ENCODE measurements at regions not wholly inside any gene's neighbourhood (a gene's known extent, or its start where the extent isn't known, plus 50 kb on each side); places are given as distances from the start of the nearest gene placed in this dataset.

DNA sequence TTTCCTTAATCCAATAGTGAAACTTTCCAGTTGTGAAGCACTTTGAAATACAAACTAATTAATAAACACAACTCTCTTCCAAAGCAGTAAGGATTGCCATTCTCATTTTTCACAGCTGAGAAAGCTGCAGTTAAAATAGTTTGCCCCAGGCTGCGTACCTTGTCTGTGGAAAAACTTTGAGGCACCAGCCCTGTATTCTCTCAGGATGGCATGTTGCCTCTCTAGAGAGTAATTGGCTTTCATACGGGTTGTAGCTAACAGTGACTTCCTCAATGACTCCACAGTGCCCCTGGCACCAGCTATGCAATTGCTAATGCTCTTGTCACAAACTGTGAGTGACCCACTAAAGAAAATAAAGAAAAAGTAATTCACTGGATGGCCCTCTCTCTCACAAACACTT lies 345.7 kb downstream of the MTX2 start:
- Mint-ChIP-seq H3K27ac (no peak overlapping the region), H3K27me3 (peaks cover 9% of the 10 kb centered on the region), H3K9me3 (no peaks in the 10 kb centered on the region)

DNA sequence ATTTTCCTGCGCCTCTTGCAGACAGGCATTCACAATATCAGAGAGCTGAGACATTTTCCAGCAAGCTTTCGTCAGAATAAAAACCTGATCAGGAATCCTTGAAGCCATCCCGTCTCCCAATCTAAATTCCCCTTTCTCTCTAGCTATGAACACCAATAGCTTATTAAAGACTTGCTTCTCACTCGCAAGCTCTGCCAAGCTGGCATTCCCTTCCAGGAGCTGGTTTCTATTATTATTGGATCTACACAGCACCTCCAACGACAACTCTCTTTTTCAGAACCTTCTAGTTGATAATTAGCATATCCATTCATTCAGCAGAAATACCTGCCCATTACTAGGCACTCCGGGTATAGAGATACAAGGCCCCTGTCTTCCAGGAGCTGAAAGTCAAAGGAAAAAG lies 350.3 kb downstream of the MTX2 start:
- Mint-ChIP-seq H3K27ac (no peak overlapping the region), H3K27me3 (peaks cover 6% of the 10 kb centered on the region)

More for the DNA sequence above, 345.7 kb downstream of the MTX2 start:
- H3K4me1 Mint-ChIP-seq = no peaks in the 10 kb centered on the region
- H3K4me3 Mint-ChIP-seq = no peak overlapping the region
- H3K36me3 Mint-ChIP-seq = no peaks in the 10 kb centered on the region

DNA sequence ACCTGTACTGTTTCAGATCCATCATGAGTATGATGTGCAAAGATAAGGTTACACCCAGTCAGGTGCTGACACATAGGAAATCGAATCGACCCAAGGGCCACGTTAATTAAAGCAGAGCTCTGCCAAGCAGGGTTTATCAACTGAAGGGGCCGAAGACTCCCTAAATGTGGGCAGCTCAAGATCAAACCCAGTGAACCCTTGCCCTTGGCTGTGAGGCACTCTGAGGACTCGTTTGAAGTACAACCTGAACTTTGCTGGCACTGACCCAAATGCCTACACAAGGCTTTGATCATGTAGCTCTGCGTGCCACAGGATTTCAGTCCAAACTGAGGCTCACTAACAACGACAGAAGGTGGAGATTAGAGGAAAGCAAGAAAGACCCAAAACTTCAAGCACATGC lies 352.1 kb downstream of the MTX2 start:
- Mint-ChIP-seq H3K4me3 (no peak overlapping the region), H3K27ac (no peak overlapping the region), H3K36me3 (no peaks in the 10 kb centered on the region), H3K9me3 (no peaks in the 10 kb centered on the region), H3K4me1 (no peaks in the 10 kb centered on the region), H3K27me3 (peaks cover 10% of the 10 kb centered on the region)

More for the DNA sequence above, 350.3 kb downstream of the MTX2 start:
- H3K9me3 Mint-ChIP-seq = no peaks in the 10 kb centered on the region
- no peaks in the 10 kb centered on the region for H3K4me1 Mint-ChIP-seq
- no peaks in the 10 kb centered on the region for H3K36me3 Mint-ChIP-seq
- no peak overlapping the region for H3K4me3 Mint-ChIP-seq

DNA sequence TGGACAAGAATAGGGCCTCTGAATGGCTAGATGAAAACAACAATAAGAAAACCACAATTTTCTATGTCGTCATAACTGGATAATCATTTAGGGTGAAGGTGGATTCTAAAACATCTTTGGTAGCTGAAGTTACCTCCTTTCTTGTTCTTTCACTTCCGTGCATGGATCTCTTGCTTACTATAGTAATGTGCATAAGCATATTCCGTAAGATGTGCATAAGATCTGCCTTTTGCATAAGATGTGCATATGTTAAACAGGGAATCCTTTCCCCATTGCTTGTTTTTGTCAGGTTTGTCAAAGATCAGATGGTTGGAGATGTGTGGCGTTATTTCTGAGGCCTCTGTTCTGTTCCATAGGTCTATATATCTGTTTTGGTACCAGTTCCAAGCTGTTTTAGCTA lies 353.6 kb downstream of the MTX2 start:
- Mint-ChIP-seq H3K4me1 (no peaks in the 10 kb centered on the region), H3K27ac (no peak overlapping the region), H3K27me3 (peaks cover 10% of the 10 kb centered on the region), H3K9me3 (peaks cover 0 to 2% (median 0%) of the 10 kb centered on the region in 3 donors), H3K36me3 (no peaks in the 10 kb centered on the region), H3K4me3 (no peak overlapping the region)

DNA sequence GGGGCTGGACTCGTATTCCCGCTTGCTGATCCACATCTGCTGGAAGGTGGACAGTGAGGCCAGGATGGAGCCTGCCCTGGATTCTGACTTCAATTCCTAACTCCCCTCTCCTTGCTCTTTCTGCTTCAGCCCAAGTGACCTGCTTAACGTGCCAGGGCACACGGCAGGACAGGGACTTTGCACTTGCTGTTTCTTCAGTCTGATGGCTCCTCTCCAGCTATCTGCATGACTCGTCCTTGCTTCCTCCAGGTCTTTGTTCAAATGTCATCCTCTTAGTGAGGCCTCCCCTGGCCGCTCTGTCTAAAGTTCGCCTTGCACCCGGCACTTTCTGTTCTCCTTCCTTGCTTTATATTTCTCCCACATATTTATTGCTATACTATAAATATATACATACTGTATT lies 357.6 kb downstream of the MTX2 start:
- Mint-ChIP-seq H3K4me1 (no peaks in the 10 kb centered on the region), H3K9me3 (peaks cover 0 to 2% (median 0%) of the 10 kb centered on the region in 3 donors), H3K36me3 (no peaks in the 10 kb centered on the region), H3K4me3 (no peak overlapping the region), H3K27ac (no peak overlapping the region), H3K27me3 (peaks cover 12% of the 10 kb centered on the region)

DNA sequence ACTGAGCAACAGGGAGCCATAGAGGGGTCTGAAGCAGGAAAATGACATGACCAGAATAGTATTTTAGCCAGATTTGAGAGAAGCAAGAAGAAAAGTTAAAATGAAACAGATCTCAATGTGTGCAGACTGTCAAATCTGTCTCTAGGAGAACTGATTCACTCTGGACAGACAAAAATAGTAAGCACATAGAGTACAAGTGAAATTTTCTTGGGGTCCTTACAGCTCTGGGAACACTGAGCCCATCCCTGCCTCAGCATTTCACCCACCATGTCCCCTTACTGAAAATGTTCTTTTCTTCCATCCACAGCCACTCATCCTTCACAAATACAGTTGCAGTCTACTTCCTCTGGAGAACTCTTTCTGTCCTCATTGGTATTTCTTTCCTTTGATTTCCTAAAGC lies 359.2 kb downstream of the MTX2 start:
- Mint-ChIP-seq H3K27ac (no peak overlapping the region), H3K4me1 (no peaks in the 10 kb centered on the region), H3K27me3 (peaks cover 14% of the 10 kb centered on the region), H3K4me3 (no peak overlapping the region), H3K9me3 (peaks cover 0 to 2% (median 0%) of the 10 kb centered on the region in 3 donors), H3K36me3 (no peaks in the 10 kb centered on the region)

DNA sequence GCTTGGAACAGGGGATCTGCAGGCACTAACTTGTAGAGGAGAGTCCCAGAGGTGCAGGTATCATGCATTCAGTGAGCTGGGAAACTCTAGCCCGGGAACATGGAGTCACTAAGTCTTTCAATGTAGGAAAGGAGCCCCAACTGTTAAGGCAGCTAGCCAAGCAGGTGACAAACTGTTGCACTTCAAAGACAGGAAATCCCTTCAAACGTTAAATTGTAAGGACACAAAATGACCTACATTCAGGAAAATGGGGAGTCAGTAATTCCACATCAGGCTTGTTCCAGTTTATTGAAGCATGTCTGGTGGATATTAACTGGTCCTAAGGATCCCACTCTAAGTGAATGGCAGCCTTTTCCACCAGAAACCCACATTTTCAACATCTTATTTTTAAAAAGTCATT lies 364.5 kb downstream of the MTX2 start:
- peaks cover 0 to 2% (median 0%) of the 10 kb centered on the region in 3 donors for H3K9me3 Mint-ChIP-seq
- peaks cover 10% of the 10 kb centered on the region for H3K27me3 Mint-ChIP-seq
- peaks cover 4% of the 10 kb centered on the region in 3 donors for H3K4me1 Mint-ChIP-seq
- no peak overlapping the region for H3K27ac Mint-ChIP-seq
- H3K4me3 Mint-ChIP-seq = no peak overlapping the region
- H3K36me3 Mint-ChIP-seq = no peaks in the 10 kb centered on the region

DNA sequence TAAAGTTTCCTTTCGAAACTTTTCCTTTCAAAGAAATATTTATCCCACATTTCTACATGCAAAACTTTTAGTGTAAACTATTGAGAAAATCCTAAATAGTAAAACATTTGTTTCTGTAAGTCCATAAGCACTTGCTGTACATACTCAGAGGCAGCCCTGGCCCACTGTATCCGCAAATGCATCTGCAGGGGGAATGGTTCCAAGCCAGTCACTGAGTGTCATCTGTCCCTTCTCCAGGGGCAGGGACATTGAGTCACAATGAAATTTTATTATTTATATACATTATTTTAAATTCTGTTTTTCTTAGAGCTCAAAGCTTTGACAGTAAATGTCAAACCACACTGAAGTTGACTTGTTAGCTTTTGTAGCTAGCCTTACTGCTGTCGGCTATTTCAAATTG lies 367.2 kb downstream of the MTX2 start:
- Mint-ChIP-seq H3K27ac (no peak overlapping the region), H3K9me3 (peaks cover 0 to 2% (median 0%) of the 10 kb centered on the region in 3 donors), H3K36me3 (no peaks in the 10 kb centered on the region), H3K4me3 (no peak overlapping the region), H3K4me1 (peaks cover 4% of the 10 kb centered on the region in 3 donors), H3K27me3 (peaks cover 19% of the 10 kb centered on the region)

DNA sequence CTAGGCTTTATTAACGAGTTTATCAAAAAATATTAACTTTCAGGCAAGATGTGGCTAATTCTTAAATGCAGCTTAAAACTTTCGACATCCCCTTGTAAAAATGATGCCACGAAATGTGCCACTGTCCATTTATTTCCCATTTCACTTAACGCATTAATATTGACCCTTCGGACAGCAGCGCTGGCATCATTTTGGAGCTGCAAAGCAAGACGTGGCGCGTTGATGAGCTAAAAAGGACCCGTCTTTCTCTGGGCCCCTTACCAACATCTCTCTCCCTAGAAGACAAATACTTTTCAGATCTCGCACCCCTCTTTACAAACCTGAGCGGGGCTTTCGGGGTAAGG lies 367.9 kb downstream of the MTX2 start:
- H3K36me3 Mint-ChIP-seq = no peaks in the 10 kb centered on the region
- H3K4me1 Mint-ChIP-seq = peaks cover 4% of the 10 kb centered on the region in 3 donors
- peaks cover 22% of the 10 kb centered on the region for H3K27me3 Mint-ChIP-seq
- H3K27ac Mint-ChIP-seq = no peak overlapping the region
- H3K9me3 Mint-ChIP-seq = peaks cover 0 to 2% (median 0%) of the 10 kb centered on the region in 3 donors
- H3K4me3 Mint-ChIP-seq = peak overlapping the region; percentile 69 to 81 (median 70)

DNA sequence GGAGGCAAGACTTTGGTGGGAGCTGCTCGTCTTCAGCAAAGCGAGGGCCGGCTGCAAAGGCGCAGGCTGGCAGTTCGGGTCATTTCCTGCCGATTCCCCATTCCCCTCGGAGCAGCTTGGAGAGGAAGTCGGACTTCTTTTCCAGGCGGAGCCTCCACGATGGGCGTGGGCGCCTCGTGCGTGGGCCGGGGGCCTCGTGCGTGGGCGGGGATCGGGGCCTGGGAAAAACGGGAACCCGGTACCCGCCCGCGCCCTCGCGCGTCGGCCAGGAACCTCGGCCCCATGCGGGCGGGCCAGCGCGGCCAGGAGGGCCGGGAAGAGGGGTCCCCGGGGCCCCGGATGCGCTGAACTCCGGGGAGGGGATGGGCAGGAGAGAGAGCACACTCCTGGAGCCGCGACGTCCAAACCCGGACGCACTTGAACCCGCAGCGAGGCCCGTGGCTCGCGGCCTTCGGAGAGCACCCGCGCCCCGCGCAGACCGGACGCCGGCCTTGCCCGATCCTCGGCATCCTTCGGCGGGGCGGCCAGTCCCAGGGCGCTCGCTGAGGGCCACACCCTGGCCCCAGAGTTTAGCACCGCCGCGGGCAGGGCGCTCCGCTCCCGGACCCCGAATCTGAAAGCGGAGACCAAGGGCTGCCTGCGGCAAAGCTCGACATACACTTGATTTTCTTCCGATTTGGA lies 368.4 kb downstream of the MTX2 start:
- Mint-ChIP-seq H3K4me3 (peak overlapping the region; percentile 69 to 86 (median 76)), H3K36me3 (no peaks in the 10 kb centered on the region), H3K9me3 (peaks cover 0 to 2% (median 0%) of the 10 kb centered on the region in 3 donors), H3K27ac (no peak overlapping the region), H3K27me3 (peaks cover 21% of the 10 kb centered on the region), H3K4me1 (peaks cover 4 to 5% (median 4%) of the 10 kb centered on the region in 3 donors)

DNA sequence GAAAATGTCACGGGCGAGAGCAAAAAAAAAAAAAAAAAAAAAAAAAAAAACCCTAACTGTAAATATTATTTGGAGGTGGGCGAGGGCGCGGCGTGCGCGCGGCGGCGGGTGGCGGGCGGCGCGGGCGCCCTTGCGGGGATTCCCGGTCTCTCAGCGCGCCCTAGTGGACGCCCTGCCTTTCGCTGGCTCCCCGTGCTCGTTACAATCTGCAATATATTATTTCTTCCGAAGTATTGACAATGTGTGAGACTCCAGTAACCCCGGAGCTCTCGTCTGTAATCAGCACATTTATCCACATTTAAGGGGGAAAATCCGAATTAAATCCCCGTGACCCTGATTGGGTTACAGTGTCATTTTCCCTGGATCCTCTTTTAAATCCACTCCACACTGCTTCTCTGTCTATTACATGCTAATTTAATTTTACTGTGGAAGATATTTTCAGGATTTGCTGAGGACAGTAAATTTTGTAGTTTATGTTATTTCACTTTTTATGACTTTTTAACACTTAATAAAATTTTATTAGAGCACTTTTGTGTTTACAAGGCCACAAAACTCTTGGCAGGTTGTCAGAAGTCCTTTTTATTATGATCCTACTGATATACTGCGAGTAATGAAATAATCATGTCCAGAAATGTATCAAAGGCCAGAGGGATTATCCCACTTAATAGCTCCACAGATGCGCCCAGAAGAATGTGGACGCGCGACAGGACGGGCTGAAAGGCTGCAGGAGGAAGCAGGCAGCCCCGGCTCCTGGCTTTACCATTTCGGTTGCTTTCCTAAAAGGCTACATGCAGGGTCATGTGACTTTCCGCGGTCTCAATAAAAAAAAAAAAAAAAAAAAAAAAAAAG lies 369.1 kb downstream of the MTX2 start:
- no peaks in the 10 kb centered on the region for H3K36me3 Mint-ChIP-seq
- H3K9me3 Mint-ChIP-seq = peaks cover 0 to 2% (median 0%) of the 10 kb centered on the region in 3 donors
- peaks cover 24% of the 10 kb centered on the region for H3K27me3 Mint-ChIP-seq
- no peak overlapping the region for H3K27ac Mint-ChIP-seq
- H3K4me1 Mint-ChIP-seq = peaks cover 4 to 5% (median 4%) of the 10 kb centered on the region in 3 donors
- H3K4me3 Mint-ChIP-seq = peak overlapping the region; percentile 72 to 86 (median 82)

DNA sequence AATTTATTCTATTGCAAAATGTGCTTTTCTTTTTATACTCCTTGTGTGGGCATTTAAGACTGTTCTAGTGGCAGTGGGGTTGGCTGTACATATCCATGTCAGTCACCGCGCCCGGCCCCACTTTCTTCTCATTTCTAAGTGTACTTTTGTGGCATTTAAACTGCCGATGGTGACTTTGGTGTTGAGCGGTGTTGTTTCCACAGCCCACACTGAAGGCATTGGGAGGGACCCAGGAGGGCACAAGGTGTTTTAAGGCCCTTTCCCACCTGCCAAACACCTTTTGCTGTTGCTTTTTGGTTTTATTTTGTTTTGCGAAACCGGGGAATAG lies 369.7 kb downstream of the MTX2 start:
- peaks cover 0 to 2% (median 0%) of the 10 kb centered on the region in 3 donors for H3K9me3 Mint-ChIP-seq
- peaks cover 24% of the 10 kb centered on the region for H3K27me3 Mint-ChIP-seq

DNA sequence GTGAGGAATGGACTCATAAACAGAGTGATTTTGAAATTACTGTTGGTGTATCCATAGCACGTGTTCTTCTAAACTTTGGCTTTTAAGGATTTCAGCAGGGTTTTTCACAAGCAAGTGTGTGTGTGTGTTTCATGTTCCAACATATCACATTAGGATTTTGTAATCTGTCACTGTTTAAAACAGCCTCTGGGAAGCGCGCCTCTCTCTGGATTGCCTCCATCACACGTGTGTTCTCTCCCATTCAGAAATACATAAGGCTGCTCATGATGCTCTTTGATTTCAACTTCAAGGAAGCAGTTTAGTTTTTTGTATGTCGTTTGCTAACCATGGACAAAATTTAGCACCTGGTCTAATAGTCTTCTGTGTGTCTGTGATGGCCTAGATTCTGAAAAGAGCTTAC lies 370.4 kb downstream of the MTX2 start:
- Mint-ChIP-seq H3K4me3 (peak overlapping the region in 2 of 4 donors; percentile 38 to 52), H3K36me3 (no peaks in the 10 kb centered on the region), H3K27me3 (peaks cover 26% of the 10 kb centered on the region), H3K27ac (no peak overlapping the region), H3K9me3 (peaks cover 0 to 2% (median 0%) of the 10 kb centered on the region in 3 donors), H3K4me1 (peaks cover 4 to 5% (median 4%) of the 10 kb centered on the region in 3 donors)

More for the DNA sequence above, 369.7 kb downstream of the MTX2 start:
- Mint-ChIP-seq H3K4me1 (peaks cover 4 to 5% (median 4%) of the 10 kb centered on the region in 3 donors), H3K4me3 (peak overlapping the region in 1 of 4 donors; percentile 38), H3K27ac (no peak overlapping the region), H3K36me3 (no peaks in the 10 kb centered on the region)

DNA sequence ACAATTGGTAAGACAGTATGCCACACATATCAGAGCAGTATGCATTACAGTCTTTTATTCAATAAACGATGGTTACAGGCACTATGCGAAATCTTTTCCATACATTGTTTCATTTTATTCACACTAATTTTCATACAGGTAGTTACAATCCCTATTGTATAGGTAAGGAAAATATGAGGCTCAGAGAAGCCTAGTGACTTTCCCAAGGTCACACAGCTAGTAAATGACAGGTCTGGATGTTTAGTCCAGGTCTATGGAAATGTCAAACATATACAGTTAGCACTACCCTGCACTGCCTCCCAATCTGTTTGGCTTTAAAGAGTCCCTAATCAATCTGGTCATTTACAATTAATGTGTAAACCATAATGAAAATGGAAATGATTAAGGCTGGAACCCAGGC lies 372.2 kb downstream of the MTX2 start:
- Mint-ChIP-seq H3K4me1 (peaks cover 4 to 5% (median 4%) of the 10 kb centered on the region in 3 donors), H3K27me3 (peaks cover 26% of the 10 kb centered on the region), H3K9me3 (peaks cover 0 to 2% (median 0%) of the 10 kb centered on the region in 3 donors), H3K4me3 (peak overlapping the region in 1 of 4 donors; percentile 7), H3K36me3 (no peaks in the 10 kb centered on the region), H3K27ac (no peak overlapping the region)

DNA sequence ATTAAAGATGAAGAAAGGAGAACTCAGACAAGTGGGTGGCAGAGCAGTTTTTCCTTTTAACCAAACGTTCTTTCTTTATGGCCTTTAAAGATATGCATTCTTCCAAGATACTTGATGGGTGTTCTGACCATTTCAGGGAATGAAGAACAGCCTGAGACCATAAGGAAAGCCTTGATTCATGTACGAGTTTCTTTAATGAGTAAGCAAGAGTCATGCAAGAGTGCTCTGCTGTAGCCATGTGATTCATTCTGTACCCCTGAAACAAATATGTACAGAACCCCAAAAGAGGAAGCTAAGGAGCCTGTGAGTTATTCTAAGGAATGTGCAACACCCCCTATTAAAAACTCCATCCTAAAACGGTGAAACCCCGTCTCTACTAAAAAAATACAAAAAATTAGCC lies 372.8 kb downstream of the MTX2 start:
- H3K36me3 Mint-ChIP-seq = no peaks in the 10 kb centered on the region
- H3K9me3 Mint-ChIP-seq = peaks cover 0 to 2% (median 0%) of the 10 kb centered on the region in 3 donors
- no peak overlapping the region for H3K27ac Mint-ChIP-seq
- peak overlapping the region in 1 of 4 donors; percentile 7 for H3K4me3 Mint-ChIP-seq
- H3K27me3 Mint-ChIP-seq = peaks cover 23% of the 10 kb centered on the region
- H3K4me1 Mint-ChIP-seq = peaks cover 4% of the 10 kb centered on the region in 3 donors

All from IgD-negative memory B cell (primary cell).